Breast epithelium (tissue), 4 donors: ENCODE measurements at regions not wholly inside any gene's neighbourhood (a gene's known extent, or its start where the extent isn't known, plus 50 kb on each side); places are given as distances from the start of the nearest gene placed in this dataset.

ENCODE experiments used
- DNase-seq, 2 donors: peaks; one replicate each; pipeline ENCODE4 v3.0.0-alpha.2; 2019; ENCODE audit warnings: low spot score in 2 of 2
- H3K27ac ChIP-seq, 2 donors: fragments of 200-600 bp; sonication (generic) in 1 of 2; one replicate each; pipeline ENCODE4 v1.5.1; 2016 to 2019; ENCODE audit warnings: mild to moderate bottlenecking in 1 of 2
- H3K27me3 ChIP-seq, 2 donors: fragments of 200-600 bp; sonication (generic) in 1 of 2; one replicate each; pipeline versions ENCODE4 v1.5.1 to v1.6.0; 2017 to 2019; ENCODE audit warnings: control low read depth in 1 of 2, mild to moderate bottlenecking in 1 of 2
- H3K36me3 ChIP-seq: fragments of 200-600 bp; one replicate; pipeline ENCODE4 v1.5.1; 2019
- H3K4me1 ChIP-seq, 2 donors: fragments of 200-600 bp; sonication (generic); one replicate each; pipeline ENCODE4 v1.5.1; 2016 to 2019; ENCODE audit warnings: control low read depth in 1 of 2
- H3K4me3 ChIP-seq, 3 donors: fragments of 200-600 bp; sonication (generic); 1 replicate in 2 of 3; 2 replicates in 1 of 3; pipeline ENCODE4 v1.5.1; 2016 to 2019; ENCODE audit warnings: mild to moderate bottlenecking in 3 of 3, moderate library complexity in 2 of 3
- H3K9me3 ChIP-seq, 2 donors: fragments of 200-600 bp; sonication (generic) in 1 of 2; one replicate each; pipeline ENCODE4 v1.5.1; 2016 to 2019; ENCODE audit warnings: control low read depth in 1 of 2
- POLR2A ChIP-seq: fragments of 450-650 bp; IDR thresholded peaks from one replicate; pipeline ENCODE4 v1.6.1; 2016; ENCODE audit warnings: antibody characterized with exemption, mild to moderate bottlenecking, moderate library complexity
- POLR2AphosphoS5 ChIP-seq, 3 donors: sonication (generic); formaldehyde crosslinking; IDR thresholded peaks; one replicate each; pipeline ENCODE4 v1.6.1; 2017; ENCODE audit warnings: antibody characterized with exemption in 3 of 3
- intact Hi-C: fragments of 100-400 bp; cut with DNase I; formaldehyde crosslinking; loops from one replicate; pipeline ENCODE4 v1.15.1; 2023; ENCODE audit warnings: low total_unique reads
- TF ChIP-seq, protein P1 (sequence below), 3 donors: fragments of 450-650 bp; IDR thresholded peaks; one replicate each; pipeline ENCODE4 v1.5.1; 2016 to 2017; ENCODE audit warnings: antibody characterized with exemption in 3 of 3, mild to moderate bottlenecking in 3 of 3, moderate library complexity in 3 of 3

DNA sequence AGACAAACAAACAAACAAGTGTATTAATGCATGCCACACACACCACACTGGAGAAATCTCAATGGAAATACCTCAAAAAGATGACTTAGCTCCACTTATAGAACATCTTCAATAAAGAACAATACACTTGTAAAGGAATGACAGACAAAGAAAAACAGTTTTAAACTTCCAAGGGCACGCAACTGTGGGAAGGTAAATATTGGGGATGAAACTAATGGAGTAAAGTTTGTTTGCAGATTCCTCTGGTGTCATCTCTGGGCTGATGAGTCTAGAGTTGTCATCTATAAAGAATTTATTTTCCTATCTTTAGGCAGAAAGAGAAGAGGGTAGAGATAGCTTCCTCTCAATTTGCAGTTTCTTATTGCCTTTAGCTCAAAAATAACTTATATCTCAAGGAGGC is 144.0 kb upstream of the ZC3H15 start:
- DNase-seq, result no peak
- TF ChIP-seq, protein P1, sequence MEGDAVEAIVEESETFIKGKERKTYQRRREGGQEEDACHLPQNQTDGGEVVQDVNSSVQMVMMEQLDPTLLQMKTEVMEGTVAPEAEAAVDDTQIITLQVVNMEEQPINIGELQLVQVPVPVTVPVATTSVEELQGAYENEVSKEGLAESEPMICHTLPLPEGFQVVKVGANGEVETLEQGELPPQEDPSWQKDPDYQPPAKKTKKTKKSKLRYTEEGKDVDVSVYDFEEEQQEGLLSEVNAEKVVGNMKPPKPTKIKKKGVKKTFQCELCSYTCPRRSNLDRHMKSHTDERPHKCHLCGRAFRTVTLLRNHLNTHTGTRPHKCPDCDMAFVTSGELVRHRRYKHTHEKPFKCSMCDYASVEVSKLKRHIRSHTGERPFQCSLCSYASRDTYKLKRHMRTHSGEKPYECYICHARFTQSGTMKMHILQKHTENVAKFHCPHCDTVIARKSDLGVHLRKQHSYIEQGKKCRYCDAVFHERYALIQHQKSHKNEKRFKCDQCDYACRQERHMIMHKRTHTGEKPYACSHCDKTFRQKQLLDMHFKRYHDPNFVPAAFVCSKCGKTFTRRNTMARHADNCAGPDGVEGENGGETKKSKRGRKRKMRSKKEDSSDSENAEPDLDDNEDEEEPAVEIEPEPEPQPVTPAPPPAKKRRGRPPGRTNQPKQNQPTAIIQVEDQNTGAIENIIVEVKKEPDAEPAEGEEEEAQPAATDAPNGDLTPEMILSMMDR (IDR thresholded peaks at IDR 0.05), result no peak
- TF ChIP-seq POLR2AphosphoS5 (IDR thresholded peaks at IDR 0.05) (no peak), POLR2A (no peak)
- Histone ChIP-seq H3K9me3 (peaks cover 0 to 5% of the 10 kb centered on the region in 2 donors), H3K27me3 (no peaks in the 10 kb centered on the region), H3K4me1 (no peaks in the 10 kb centered on the region), H3K36me3 (no peaks in the 10 kb centered on the region), H3K4me3 (no peak overlapping the region), H3K27ac (no peak overlapping the region)
- intact Hi-C loops, result no loop called here

DNA sequence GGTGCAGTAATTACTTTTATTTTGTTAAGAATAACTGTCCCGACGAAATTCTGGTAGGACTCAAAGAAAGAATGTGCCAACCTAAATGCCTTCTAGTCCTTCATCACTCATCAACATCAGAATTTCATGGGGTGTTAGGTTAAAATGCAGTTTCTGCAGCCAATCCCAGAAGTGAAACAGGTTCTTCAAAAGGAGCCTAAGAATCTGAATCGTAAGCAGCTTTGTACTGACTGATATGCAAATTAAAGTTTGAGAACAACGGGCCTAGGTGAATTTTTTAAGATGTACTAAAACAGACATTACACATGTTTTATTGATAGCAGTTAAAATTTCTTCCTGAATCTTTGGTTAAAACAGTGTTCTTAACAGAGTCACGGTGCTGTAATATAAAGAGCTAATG is 140.3 kb upstream of the ZC3H15 start:
- H3K27ac ChIP-seq, result no peak overlapping the region
- H3K27me3 ChIP-seq, result no peaks in the 10 kb centered on the region
- H3K4me1 ChIP-seq, result no peaks in the 10 kb centered on the region
- no peak for DNase-seq
- H3K36me3 ChIP-seq, result no peaks in the 10 kb centered on the region
- no peak overlapping the region for H3K4me3 ChIP-seq
- H3K9me3 ChIP-seq, result no peaks in the 10 kb centered on the region
- no peak for TF ChIP-seq POLR2AphosphoS5 (IDR thresholded peaks at IDR 0.05)
- TF ChIP-seq, protein P1 (IDR thresholded peaks at IDR 0.05), result no peak
- no peak for TF ChIP-seq POLR2A
- intact Hi-C loops, result no loop called here

DNA sequence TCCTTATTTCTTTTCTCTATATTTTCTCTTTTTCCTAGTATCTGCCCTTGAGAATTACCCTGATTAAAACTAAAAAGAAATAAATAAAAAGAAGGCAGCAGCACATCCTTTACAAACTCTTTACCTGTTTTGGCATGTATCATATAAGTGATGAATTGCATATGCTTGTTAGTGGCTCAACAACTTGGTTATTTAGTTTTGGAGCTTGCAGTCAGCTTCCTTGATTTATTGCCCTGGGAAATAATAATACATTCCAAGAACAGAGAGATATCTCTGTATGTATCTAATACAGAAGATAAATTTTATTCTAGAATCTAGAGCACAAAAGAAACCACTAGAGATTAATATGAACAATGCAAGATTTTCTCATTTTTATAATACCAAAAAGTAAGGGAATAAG is 139.8 kb upstream of the ZC3H15 start:
- H3K4me3 ChIP-seq, result no peak overlapping the region
- no peaks in the 10 kb centered on the region for H3K9me3 ChIP-seq
- intact Hi-C loops, result no loop called here
- H3K27ac ChIP-seq, result no peak overlapping the region
- DNase-seq, result no peak
- H3K4me1 ChIP-seq, result no peaks in the 10 kb centered on the region
- TF ChIP-seq POLR2AphosphoS5 (IDR thresholded peaks at IDR 0.05) (no peak), POLR2A (no peak)
- TF ChIP-seq, protein P1 (IDR thresholded peaks at IDR 0.05), result no peak
- H3K27me3 ChIP-seq, result no peaks in the 10 kb centered on the region
- no peaks in the 10 kb centered on the region for H3K36me3 ChIP-seq

DNA sequence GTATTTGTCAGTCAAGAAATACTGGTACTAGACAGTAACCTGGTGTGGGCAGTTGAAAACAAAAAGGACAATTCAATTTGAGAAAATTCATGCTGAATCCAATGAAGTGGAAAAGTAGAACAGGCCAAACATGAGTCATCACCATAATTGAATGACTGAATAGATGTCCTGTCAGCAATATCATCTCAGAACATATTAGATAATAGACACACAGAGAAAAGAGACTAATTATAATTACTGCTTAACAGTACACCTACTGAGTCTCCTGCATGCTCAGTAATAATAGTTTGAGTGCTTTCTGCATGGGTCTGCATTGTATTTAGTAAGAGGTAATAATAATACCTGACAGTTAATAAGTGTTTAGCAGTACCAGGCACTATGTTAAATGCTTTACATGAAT is 138.6 kb upstream of the ZC3H15 start:
- H3K27me3 ChIP-seq, result no peaks in the 10 kb centered on the region
- intact Hi-C loops, result no loop called here
- H3K27ac ChIP-seq, result no peak overlapping the region
- no peaks in the 10 kb centered on the region for H3K4me1 ChIP-seq
- TF ChIP-seq, protein P1 (IDR thresholded peaks at IDR 0.05), result no peak
- no peak for TF ChIP-seq POLR2A
- TF ChIP-seq POLR2AphosphoS5 (IDR thresholded peaks at IDR 0.05), result no peak
- DNase-seq, result no peak
- H3K9me3 ChIP-seq, result peaks cover 0 to 3% of the 10 kb centered on the region in 2 donors
- no peaks in the 10 kb centered on the region for H3K36me3 ChIP-seq
- H3K4me3 ChIP-seq, result no peak overlapping the region

DNA sequence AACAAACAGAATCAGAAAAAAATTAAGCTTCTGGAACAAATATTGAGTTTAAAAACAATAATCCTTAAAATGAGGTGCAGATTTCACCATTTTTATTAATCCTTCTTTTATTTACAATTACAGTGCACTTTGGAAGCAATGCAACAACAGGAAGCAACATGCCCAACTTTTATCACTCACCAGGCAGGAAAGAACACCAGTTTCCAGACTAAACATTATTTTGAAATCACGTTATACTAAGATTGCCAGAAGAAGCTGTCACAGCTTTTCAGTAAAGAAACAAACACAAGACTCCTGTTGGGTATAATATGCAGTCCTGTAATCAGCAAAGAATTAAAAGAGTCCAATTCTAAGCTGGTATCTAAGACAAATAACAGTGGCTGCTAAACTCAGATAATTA is 137.9 kb upstream of the ZC3H15 start:
- DNase-seq, result no peak
- H3K36me3 ChIP-seq, result no peaks in the 10 kb centered on the region
- H3K9me3 ChIP-seq, result peaks cover 3 to 11% of the 10 kb centered on the region in 2 donors
- H3K27me3 ChIP-seq, result no peaks in the 10 kb centered on the region
- no peaks in the 10 kb centered on the region for H3K4me1 ChIP-seq
- no peak overlapping the region for H3K4me3 ChIP-seq
- no peak overlapping the region for H3K27ac ChIP-seq
- TF ChIP-seq POLR2AphosphoS5 (IDR thresholded peaks at IDR 0.05), result no peak
- no peak for TF ChIP-seq POLR2A
- TF ChIP-seq, protein P1 (IDR thresholded peaks at IDR 0.05), result no peak
- intact Hi-C loops, result no loop called here
